AG20443 (cell line): ENCODE measurements at regions not wholly inside any gene's neighbourhood (a gene's known extent, or its start where the extent isn't known, plus 50 kb on each side); places are given as distances from the start of the nearest gene placed in this dataset.
"Not testable (repeated sequence)": the region's sequence is repeated elsewhere in the genome, so short reads cannot be mapped to it uniquely, and the experiment has no call there.

Experiments used
- DNase-seq: peaks from one replicate; pipeline ENCODE4 v3.0.0; 2012; ENCODE audit warnings: low spot score, mixed read lengths

GRCh38 chr11:23143022-23143421, 282.7 kb upstream of the CCDC179 start:
- no peak for DNase-seq

DNA sequence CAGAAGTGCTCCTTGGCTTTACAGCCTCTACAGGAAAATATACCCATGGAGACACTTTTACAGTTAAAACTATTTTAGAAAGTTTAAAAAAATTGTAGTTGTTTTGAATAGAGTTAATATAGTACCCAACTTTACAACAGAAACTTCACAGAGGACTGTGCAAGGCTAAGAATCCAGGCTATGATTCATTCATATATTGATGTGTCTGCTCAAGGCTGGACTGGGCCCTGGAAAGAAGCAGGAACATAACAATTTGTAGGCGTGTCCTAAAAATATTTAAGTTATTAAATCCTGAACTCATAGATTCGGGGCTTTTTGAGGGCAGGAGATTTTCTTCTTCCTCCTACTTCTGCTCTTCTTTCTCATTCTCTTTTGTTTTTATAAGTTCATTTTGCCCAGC, 291.5 kb upstream of the CCDC179 start:
- no peak for DNase-seq

DNA sequence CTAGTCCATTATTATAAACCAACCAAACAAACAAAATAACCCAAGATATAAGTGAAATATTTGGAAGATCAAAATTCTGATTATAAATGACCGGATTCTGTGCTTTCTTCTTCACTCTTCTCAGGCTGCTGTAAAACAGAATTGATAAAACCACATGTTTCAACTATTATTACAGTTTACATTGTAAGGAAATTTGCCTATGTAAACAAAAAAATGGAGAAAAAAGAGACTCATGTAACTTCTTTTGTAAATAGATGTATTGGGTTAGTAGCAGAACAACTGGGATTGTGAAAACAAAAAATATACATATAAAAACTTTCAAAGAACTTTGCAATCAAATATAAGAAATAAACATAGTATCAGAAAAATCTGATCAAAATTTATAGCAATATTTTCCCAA, 295.2 kb upstream of the CCDC179 start:
- DNase-seq, result no peak

DNA sequence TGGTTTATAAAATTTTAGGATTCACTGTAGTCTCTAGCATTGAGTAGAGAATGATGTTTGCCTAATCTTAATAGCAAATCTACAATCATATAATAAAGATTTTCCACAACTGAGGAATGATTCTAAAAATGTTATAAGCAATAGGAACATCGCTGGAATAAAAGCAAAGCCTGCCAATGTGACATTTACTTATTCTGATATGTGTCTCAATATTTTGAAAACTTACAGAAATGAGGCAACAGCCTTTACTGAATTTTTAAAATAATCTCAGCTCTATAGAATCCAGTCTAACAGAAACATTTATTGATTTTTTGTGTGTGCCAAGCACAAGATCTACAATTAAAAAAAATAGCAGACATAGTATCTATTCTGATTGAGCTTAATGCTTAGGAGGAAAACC, 303.7 kb upstream of the CCDC179 start:
- no peak for DNase-seq

- DNase-seq, result no peak
Observed at GRCh38 chr11:23166376-23166775, 306.1 kb upstream of the CCDC179 start.

GRCh38 chr11:23179609-23180008, 319.3 kb upstream of the CCDC179 start:
- no peak for DNase-seq

DNA sequence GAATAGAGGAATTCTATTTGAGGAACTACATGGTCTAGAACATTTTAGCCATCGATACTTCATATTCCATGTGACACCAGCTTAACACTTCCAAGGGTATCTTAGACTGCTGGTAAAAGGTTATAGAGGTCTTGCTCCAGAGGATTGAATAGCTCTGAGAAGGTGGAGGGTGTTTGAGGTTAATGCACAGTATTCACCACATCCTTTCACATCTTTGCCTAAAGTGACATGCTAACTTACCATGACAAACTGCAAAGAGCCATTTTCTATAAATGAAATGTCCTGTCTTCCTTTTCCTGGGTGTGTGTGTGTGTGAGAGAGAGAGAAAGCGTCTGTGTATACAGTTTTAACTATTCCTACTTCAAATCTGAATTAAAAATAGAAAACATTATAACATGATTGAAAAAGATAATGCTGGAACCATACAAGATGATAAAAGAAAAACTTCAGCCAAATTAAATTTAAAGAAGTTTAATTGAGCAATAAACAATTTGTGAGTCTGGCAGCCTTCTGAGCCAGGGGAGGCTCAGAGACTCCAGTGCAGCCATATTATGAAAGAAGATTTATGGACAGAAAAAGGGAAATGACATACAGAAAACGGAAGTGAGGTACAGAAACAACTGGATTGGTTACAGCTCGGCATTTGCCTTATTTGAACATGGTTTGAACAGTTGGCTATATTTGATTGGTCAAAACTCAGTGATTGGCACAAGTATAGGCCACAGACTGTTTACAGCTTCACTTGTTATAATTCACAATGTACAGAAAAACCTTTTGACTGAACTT, 320.9 kb upstream of the CCDC179 start:
- DNase-seq, result no peak

DNA sequence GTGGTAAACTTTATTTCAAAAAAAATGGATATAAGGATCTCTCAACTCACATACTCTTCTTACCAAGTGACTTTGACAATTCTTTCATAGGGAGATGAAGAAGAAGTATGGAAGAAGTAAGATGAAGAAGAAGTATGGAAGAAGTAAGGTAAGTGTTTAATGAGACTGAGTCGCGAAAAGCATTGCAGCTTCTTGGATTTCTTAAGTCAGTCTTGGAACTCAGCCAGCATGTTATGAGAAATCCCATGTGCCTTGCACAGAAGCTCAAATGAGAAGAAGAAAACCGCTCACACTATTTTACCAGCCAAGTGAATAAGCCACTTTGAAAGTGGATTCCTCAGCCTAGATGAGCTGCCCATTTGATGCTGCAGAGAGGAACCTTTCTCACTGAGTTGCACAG, 332.0 kb upstream of the CCDC179 start:
- DNase-seq, result no peak

- DNase-seq, result no peak
Observed at GRCh38 chr11:23201936-23202522, 341.8 kb upstream of the CCDC179 start.

DNA sequence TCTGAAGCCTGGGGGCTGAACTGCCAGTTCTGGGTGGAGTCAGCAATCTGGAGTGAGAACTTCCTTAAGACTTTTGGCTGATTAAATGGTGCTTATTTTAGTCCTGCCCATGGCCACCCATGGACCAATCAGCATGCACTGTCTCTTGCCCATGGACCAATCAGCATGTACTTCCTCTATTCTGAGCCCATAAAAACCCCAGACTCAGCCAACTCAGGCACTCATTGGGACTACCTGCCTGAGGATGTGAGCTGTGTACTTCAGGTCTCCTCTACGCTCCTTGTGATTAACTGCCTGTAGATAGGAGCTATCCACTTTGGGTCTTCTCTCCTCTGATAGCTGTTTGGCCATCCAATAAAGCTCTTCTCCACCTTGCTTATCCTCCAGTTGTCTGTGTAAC, 342.3 kb upstream of the CCDC179 start:
- no peak for DNase-seq

GRCh38 chr11:23205156-23205871, 345.0 kb upstream of the CCDC179 start:
- DNase-seq, result no peak

- DNase-seq, result no peak
Observed at GRCh38 chr11:23206741-23207336, 346.6 kb upstream of the CCDC179 start.

- DNase-seq, result no peak
Observed at GRCh38 chr11:23211221-23211620, 350.9 kb upstream of the CCDC179 start.

DNA sequence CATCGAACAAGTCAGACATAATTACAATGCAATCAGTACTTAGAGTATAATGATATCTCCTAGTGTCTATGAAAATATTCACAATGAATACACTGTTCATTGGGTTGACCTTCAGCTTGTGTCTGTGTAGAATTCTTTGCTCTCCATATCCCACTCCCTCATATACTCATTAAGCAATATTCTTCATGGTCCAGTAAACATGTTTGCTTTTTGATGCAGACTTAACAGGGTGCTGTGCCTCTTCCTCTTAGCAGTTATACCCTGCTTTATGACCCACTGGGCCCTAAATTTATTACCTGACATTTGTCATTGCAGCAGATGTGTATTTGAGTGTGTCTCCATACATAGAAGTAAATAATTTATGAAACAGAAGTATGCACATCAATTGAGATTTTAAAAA, 352.5 kb upstream of the CCDC179 start:
- DNase-seq, result no peak

DNA sequence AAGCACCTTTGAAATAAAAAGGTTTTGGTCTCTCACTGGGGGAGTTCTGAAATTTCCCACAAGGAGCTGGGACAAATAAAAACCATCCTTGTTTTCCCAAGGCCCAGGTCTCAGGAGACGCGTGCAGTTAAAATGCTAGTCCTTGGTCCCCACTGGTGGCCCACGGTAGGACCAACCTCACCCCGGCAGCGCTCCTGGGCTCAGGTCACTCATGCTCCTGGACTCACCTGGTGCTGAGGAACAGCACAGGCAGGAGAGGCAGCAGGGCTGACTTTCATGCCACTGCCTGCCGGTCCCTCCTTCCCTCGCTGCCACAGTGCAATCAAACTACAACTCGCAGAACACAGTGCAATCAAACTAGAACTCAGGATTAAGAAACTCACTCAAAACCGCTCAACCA, 356.8 kb upstream of the CCDC179 start:
- no peak for DNase-seq

DNA sequence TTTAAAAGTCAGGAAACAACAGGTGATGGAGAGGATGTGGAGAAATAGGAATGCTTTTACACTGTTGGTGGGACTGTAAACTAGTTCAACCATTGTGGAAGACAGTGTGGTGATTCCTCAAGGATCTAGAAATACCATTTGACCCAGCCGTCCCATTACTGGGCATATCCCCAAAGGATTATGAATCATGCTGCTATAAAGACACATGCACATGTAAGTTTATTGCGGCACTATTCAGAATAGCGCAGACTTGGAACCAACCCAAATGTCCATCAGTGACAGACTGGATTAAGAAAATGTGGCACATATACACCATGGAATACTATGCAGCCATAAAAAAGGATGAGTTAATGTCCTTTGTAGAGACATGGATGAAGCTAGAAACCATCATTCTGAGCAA, 359.8 kb upstream of the CCDC179 start:
- not testable (repeated sequence) for DNase-seq

DNA sequence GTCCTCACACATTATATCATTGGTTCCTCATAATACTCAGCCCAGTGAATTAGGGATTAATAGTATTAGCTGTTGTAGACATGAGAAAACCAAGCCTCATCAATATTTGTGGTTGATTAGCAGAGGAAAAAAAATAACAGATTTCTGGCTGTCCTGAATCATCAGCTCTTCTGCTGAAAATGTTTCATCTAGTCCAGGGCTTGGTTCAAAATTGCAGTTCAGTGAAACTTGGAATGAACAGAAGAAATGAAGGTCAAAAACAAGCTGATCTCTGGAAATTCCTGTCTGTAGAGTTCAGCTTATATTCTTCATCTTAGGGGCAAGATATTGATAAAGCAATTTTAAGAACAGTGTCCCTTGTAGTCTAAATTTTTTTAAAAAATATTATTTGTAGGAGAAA, 361.1 kb upstream of the CCDC179 start:
- DNase-seq, result no peak

DNA sequence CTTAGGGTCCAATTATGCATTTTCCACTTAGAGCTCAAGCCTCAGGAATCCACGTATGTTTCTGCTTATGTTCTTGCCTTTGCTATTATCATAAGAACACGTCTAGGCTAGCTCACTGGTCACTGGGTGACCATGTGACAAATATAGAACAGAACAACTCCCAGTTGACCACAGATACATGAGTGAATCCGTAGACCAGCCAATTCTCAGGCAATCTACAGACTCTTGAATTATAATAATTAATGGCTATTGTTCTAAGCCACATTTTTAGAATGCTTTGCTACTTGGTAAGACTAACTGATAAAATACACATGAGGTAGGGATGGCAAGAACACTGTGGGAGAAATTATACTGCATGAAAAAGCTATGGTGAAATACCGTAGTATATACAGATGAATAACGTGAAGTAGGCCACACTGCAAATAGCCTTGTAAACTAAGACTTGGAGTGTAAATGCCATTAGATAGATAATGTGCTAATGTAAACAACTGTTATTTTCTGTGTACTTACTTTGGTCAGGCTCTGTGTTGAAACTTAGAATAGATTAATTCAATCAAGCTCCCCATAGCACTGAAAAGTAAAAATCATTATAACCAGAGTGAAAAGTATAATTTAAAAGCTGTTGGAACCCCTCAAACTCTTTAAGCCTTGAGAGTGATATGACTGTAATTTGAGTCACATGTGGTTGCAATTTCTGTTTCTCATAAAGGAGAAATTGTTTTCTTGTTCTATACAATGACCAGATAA, 366.2 kb upstream of the CCDC179 start:
- no peak for DNase-seq

- no peak for DNase-seq
Observed at GRCh38 chr11:23227078-23227445, 366.8 kb upstream of the CCDC179 start.

GRCh38 chr11:23232652-23233051, 372.4 kb upstream of the CCDC179 start:
- no peak for DNase-seq

GRCh38 chr11:23233075-23233474, 372.8 kb upstream of the CCDC179 start:
- no peak for DNase-seq

- DNase-seq, result no peak
Observed at GRCh38 chr11:23236826-23237555, 376.7 kb upstream of the CCDC179 start.
